DMS114 treated with DMSO at 0.1 percent for 48 hours (cell line): ENCODE measurements at regions not wholly inside any gene's neighbourhood (a gene's known extent, or its start where the extent isn't known, plus 50 kb on each side); places are given as distances from the start of the nearest gene placed in this dataset.
"Not testable (repeated sequence)": the region's sequence is repeated elsewhere in the genome, so short reads cannot be mapped to it uniquely, and the experiment has no call there.

ENCODE experiments used
- DNase-seq: peaks from one replicate; lab custom pipeline; 2025; ENCODE audit not compliant: unreplicated experiment; lab: John Stamatoyannopoulos, UW

DNA sequence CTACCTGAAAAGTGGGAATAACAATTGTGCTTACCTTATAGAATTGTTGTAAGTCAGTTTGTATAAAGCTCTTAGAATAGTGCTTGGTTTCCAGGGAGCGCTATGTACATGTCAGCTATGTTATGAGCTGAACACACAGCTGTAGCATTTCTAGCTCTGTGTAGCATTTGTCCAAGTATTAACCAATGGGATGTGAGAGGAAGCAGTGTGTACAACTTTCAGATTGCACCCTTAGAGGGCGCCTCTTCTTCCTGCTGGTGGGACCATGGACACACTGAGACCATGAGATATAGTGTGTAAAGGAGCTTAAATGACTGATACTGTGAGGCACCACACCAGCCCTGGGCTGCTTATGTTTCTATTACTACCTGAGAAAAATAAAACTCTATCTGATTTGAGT, 380.2 kb downstream of the LNPK start:
- DNase-seq = no peak

DNA sequence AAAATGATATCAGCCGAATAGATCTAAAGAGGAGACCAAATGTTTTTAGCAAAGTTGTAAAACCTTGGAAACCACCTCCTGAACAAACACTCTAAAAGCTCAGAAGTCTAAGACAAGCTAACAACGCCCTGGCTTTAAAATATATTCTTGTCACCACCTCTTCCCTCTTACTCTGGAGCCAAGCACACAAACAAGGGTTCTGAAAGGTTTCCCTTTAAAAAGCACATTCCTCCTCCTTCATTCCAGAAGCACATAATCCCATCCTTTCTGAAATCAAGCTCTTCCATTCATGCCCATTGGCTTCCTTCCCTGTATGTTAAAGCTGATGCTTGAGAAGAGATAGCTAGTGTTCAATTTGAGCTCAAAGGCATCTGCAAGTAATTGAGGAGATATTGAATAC, 382.0 kb downstream of the LNPK start:
- DNase-seq = no peak

- DNase-seq = no peak
Measured at GRCh38 chr2:175619179-175620045, 382.7 kb downstream of the LNPK start.

GRCh38 chr2:175612280-175612679, 389.8 kb downstream of the LNPK start:
- no peak for DNase-seq

DNA sequence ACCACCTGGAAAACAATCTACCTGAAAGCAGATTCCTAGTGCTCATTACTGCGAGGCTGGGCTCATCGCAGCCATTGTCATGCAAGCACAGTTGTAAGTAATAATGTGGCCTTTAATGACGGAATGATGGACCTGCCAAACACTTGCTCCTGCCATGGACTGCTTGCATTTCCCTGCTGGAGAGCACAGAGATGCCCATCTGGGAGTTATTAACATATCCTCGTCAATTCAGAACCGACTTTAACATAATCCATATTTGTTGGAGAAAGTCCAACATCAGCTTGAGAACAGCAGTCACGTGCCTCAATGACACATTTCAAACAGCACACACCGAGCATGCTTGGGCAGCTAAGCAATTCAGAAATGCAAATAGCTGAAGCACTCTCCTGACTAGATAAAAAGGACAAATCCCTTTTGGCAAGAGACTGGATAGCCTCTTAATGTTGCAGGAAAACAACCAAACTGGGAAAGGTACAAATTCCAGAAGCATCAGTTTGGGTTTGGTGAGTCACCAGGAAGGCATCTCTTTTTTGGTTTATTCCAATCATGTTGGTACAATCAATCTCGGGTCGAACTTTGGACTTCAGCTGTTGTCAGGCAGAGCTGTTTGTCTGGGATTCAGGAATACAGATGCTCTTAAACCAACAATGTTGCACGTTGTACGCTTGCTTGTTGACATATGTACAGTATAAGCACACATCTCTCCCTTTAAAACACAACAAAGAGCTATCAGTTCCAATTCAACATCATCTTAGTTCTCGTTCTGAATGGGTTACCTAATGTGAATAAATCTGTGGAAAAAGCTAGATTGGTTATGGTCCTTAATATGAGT, 395.8 kb downstream of the LNPK start:
- no peak for DNase-seq

DNA sequence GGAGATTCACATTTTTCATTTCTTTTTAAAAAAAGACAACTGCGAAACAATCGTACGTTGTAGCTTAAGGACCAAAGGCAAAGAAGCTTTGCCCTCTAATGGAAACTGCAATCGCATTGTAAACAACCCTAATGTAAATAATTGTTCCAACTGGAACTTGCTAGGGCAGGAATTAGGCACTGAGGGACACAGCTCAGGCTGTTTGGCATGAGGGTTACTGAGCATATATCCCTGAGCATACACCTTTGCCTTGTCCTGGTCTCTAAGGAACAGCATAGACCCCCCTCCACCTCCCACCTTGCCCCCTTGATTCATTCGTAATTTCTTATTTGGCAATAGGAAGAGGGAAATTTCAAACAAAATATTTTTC, 396.4 kb downstream of the LNPK start:
- no peak for DNase-seq

DNA sequence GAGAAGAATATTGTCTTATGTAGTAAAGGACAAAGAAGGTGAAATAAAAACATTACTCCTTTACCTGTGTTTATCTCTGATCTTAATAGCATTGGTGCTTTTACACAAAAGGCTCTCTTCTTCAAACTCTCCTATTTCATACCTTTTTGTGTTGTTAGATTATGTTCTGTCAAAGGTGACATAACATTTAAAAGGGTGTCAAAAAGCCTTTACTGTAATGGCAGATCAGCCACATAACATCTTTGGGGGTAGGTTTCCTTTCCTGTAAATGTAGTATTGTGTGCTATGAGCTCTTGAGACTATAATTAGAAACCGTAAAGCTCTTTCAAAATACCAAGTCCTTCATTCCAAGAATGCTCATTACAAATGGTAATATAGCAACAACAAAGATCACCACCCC, 400.1 kb downstream of the LNPK start:
- no peak for DNase-seq

DNA sequence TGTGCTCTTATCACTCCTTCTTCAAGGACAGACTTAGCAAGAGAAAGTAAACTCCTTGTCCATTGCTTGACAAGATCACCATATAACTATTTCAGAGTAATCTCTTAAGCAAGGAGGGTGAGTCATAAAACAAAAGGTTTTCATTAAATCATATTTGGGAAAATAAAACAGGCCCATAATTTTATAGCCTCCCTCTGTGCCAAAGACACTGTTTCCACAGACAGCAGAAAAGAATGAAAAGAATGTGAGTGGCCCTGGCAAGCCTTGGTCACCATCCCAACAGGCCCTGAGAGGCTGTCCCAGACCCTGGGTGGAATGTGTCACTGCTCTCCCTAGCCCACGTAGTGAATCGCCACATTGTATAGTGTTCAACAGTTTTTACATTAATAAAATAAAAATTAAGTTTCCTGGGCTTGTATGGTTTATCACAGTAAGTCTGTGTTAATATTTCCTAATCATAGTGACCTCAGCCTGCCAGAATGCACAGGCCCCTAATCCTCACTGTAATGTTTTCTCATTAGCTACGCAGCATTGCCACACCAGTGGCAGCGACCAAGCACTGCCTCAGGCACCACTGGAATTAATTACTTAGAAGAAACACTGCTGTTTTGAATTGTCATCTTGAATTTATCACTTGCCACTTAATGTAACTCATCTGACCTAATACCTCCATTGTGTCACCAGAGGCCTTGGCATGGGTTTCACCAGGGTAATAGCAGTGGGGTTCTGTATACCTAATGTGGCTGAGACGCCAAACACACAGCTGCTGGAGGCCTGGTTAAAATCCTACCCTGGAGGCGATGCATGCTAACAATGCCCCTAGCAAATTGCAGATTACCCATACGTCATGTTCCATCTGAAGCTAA, 401.9 kb downstream of the LNPK start:
- no peak for DNase-seq

GRCh38 chr2:175597286-175597685, 404.8 kb downstream of the LNPK start:
- DNase-seq = no peak

DNA sequence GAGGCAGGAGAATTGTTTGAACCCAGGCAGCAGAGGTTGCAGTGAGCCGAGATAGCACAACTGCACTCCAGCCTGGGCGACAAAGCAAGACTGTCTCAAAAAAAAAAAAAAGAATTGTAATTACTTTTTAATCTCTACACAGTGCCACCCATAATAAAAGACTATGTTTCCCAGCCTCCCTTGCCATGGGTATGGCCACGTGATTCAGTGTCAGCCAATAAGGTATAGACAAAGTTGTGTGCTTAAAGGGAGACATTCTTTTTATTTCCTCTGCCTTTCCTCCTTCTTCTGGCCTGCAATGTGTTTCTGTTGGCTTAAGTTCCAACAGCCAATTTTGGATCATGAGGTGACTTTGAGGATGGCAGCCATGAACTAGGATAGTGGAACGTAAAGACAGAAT, 406.9 kb downstream of the LNPK start:
- no peak for DNase-seq

- DNase-seq = not testable (repeated sequence)
Measured at GRCh38 chr2:175593686-175594525, 408.2 kb downstream of the LNPK start.

DNA sequence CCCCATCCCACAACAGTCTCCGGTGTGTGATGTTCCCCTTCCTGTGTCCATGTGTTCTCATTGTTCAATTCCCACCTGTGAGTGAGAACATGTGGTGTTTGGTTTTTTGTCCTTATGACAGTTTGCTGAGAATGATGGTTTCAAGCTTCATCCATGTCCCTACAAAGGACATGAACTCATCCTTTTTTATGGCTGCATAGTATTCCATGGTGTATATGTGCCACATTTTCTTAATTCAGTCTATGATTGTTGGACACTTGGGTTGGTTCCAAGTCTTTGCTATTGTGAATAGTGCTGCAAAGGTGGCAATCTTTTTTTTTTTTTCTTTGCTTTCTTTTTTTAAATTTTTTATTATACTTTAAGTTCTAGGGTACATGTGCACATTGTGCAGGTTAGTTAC, 406.7 kb upstream of the ATP5MC3 start:
- DNase-seq = not testable (repeated sequence)

DNA sequence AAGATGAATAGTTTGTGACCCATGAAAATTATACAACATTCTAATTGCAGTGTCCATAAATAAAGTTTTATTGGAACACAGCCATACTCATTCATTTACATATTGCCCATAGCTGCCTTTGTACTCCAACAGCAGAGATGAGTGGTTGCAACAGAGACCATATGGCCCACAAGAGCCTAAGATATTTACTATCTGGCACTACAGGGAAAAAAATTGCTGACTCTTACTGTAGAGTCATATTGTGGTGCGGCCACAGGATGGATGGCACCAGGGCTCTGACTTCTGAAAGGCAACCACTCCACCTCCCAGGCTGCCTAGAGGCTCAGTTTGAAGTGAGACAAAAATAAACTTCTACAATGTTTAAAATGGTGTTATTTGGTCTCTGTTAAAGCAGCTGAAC, 404.0 kb upstream of the ATP5MC3 start:
- DNase-seq = no peak

GRCh38 chr2:175580652-175581051, 399.1 kb upstream of the ATP5MC3 start:
- no peak for DNase-seq

DNA sequence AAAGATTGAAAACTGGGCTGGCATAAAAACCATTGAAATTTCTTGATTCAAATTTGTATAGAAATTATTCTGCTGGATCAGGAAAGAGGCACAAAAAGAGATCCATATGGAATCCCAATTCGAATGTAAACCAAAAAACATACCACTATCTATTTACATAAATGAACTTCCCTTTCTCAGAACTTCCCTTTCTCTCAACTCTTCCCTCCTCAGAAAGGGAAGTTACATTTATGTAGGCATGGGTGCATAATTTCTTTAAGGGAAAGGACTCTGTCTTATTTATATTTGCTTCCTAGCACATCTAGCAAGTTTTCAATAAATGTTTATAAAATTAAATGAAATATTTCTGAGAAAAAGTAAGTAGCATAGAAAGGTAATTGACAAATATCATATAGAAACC, 398.1 kb upstream of the ATP5MC3 start:
- DNase-seq = no peak

GRCh38 chr2:175577368-175577970, 396.0 kb upstream of the ATP5MC3 start:
- no peak for DNase-seq

GRCh38 chr2:175576875-175577274, 395.4 kb upstream of the ATP5MC3 start:
- no peak for DNase-seq

DNA sequence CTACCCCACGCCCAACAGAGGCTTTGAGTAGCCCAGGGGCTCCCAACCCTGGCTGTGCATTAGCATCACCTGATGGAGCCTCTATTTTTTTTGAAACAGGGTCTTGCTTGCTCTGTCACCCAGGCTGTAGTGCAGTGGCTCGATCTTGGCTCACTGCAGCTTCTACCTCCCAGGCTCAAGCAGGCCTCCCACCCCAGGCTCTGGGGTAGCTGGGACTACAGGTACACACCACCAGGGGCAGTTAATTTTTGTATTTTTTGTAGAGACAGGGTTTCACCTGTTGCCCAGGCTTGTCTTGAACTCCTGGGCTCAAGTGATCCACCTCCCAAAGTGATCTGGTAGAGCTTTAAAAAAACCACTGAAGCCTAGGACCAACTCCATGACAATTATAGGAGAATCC, 394.8 kb upstream of the ATP5MC3 start:
- no peak for DNase-seq

- no peak for DNase-seq
Measured at GRCh38 chr2:175575346-175576258, 394.1 kb upstream of the ATP5MC3 start.
